OCI-LY1 (cell line): ENCODE measurements at regions not wholly inside any gene's neighbourhood (a gene's known extent, or its start where the extent isn't known, plus 50 kb on each side); places are given as distances from the start of the nearest gene placed in this dataset.

Experiments used
- EZH2 ChIP-seq: fragments of 200-600 bp; sonication (generic), shearing (Covaris generic); IDR thresholded peaks from 2 replicates; pipeline ENCODE4 v1.8.0; 2017; ENCODE audit warnings: borderline replicate concordance, mixed run types, mild to moderate bottlenecking, antibody characterized with exemption, low read length, moderate library complexity, mixed read lengths
- TF ChIP-seq, protein P1 (sequence below): fragments of 200-600 bp; sonication (generic), shearing (Covaris generic); IDR thresholded peaks from 2 replicates; pipeline ENCODE4 v1.5.1; 2017; ENCODE audit warnings: mild to moderate bottlenecking, antibody characterized with exemption, low read length, moderate library complexity, mixed read lengths

DNA sequence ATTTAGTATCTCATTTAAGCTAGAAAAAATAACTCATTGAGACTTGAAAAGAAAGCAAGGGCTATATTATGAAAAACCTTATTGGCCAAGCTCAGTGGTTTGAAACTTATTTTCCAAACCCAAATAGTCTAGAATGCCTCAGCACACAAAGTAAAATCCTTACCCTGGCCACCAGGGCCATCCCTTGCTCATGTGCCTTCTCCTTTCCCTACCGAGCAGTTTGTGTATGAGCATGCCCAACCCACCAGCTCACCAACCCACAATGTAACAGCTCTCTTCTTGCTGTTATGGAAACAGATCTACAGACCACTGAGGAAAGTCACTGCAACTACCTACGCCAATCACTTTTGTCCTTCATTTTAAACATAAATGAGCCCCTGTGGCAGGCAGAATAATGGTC is 79.6 kb upstream of the CARMIL1 start:
- TF ChIP-seq, protein P1, sequence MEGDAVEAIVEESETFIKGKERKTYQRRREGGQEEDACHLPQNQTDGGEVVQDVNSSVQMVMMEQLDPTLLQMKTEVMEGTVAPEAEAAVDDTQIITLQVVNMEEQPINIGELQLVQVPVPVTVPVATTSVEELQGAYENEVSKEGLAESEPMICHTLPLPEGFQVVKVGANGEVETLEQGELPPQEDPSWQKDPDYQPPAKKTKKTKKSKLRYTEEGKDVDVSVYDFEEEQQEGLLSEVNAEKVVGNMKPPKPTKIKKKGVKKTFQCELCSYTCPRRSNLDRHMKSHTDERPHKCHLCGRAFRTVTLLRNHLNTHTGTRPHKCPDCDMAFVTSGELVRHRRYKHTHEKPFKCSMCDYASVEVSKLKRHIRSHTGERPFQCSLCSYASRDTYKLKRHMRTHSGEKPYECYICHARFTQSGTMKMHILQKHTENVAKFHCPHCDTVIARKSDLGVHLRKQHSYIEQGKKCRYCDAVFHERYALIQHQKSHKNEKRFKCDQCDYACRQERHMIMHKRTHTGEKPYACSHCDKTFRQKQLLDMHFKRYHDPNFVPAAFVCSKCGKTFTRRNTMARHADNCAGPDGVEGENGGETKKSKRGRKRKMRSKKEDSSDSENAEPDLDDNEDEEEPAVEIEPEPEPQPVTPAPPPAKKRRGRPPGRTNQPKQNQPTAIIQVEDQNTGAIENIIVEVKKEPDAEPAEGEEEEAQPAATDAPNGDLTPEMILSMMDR: no peak
- TF ChIP-seq EZH2: no peak
